ENCODE measurements at regions not wholly inside any gene's neighbourhood (a gene's known extent, or its start where the extent isn't known, plus 50 kb on each side); places are given as distances from the start of the nearest gene placed in this dataset.

GRCh38 chr5:27996665-27997064 is 958.3 kb upstream of the CDH9 start:
- TF ChIP-seq, protein P1, sequence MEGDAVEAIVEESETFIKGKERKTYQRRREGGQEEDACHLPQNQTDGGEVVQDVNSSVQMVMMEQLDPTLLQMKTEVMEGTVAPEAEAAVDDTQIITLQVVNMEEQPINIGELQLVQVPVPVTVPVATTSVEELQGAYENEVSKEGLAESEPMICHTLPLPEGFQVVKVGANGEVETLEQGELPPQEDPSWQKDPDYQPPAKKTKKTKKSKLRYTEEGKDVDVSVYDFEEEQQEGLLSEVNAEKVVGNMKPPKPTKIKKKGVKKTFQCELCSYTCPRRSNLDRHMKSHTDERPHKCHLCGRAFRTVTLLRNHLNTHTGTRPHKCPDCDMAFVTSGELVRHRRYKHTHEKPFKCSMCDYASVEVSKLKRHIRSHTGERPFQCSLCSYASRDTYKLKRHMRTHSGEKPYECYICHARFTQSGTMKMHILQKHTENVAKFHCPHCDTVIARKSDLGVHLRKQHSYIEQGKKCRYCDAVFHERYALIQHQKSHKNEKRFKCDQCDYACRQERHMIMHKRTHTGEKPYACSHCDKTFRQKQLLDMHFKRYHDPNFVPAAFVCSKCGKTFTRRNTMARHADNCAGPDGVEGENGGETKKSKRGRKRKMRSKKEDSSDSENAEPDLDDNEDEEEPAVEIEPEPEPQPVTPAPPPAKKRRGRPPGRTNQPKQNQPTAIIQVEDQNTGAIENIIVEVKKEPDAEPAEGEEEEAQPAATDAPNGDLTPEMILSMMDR (IDR thresholded peaks at IDR 0.05), result no peak
- no peak for TF ChIP-seq POLR2A (IDR thresholded peaks at IDR 0.05)

Measured in body of pancreas (tissue), 4 donors.